GM12891 (cell line): ENCODE measurements at regions not wholly inside any gene's neighbourhood (a gene's known extent, or its start where the extent isn't known, plus 50 kb on each side); places are given as distances from the start of the nearest gene placed in this dataset.

Source experiments
- POLR2A ChIP-seq: IDR thresholded peaks from 2 replicates; pipeline ENCODE4 v1.6.1; 2011; ENCODE audit warnings: low read depth, low read length, control low read depth
- POLR2AphosphoS5 ChIP-seq: IDR thresholded peaks from 2 replicates; pipeline ENCODE4 v1.6.1; 2011; ENCODE audit warnings: low read depth, low read length, control low read depth
- POU2F2 ChIP-seq: IDR thresholded peaks from 2 replicates; pipeline ENCODE4 v1.6.1; 2011; ENCODE audit warnings: low read depth, mild to moderate bottlenecking, control low read depth, low read length, moderate library complexity
- TAF1 ChIP-seq: IDR thresholded peaks from 2 replicates; pipeline ENCODE4 v1.6.1; 2011; ENCODE audit warnings: low read depth, low read length, control low read depth

DNA sequence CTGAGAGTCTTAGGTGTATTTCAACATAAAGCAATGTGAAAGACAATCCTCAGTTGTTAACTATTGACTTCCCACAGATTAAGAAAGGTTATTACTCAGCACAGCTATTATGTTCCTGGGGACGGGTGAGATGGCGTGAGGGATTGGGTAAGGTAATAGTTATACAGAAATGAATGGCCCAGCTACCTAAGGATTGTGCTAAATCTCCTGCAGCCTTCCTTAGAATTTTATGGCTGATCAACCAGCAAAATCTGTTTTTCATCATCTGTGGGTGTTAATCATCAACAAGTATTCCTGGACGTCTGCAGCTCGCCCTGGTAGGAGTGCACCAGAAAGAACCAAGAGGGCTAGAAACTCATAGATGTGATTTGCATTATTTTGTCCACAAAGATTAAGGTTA lies 146.0 kb upstream of the IVNS1ABP start:
- no peak for TF ChIP-seq POLR2A
- TF ChIP-seq POU2F2: no peak
- no peak for TF ChIP-seq TAF1
- no peak for TF ChIP-seq POLR2AphosphoS5
